HG03095 (cell line): ENCODE measurements at regions not wholly inside any gene's neighbourhood (a gene's known extent, or its start where the extent isn't known, plus 50 kb on each side); places are given as distances from the start of the nearest gene placed in this dataset.
A peak's percentile ranks its signal among the peaks of the same experiment; 100 is the strongest.
"Not testable (repeated sequence)": the region's sequence is repeated elsewhere in the genome, so short reads cannot be mapped to it uniquely, and the experiment has no call there.

Source experiments
- ATAC-seq: cut with Tn5 transposase; IDR thresholded peaks from one replicate; pipeline ENCODE4 v1.9.1; 2021; ENCODE audit warnings: moderate library complexity; ENCODE audit not compliant: unreplicated experiment

- ATAC-seq = not testable (repeated sequence)
These were observed 117.0 kb downstream of the SDHAF3 start for GRCh38 chr7:97234494-97234893.

GRCh38 chr7:97246317-97246716 lies 128.8 kb downstream of the SDHAF3 start:
- no peak for ATAC-seq

GRCh38 chr7:97258187-97258586 lies 140.7 kb downstream of the SDHAF3 start:
- not testable (repeated sequence) for ATAC-seq

GRCh38 chr7:97269741-97270140 lies 152.2 kb downstream of the SDHAF3 start:
- no peak for ATAC-seq

- peak; percentile 50 for ATAC-seq
These were observed 152.8 kb downstream of the SDHAF3 start for GRCh38 chr7:97270280-97270679.

- ATAC-seq = no peak
These were observed 154.1 kb downstream of the SDHAF3 start for GRCh38 chr7:97271619-97272018.

- ATAC-seq = peak; percentile 84
These were observed 154.9 kb downstream of the SDHAF3 start for GRCh38 chr7:97272237-97272975.

GRCh38 chr7:97275475-97275874 lies 158.0 kb downstream of the SDHAF3 start:
- no peak for ATAC-seq

- no peak for ATAC-seq
These were observed 163.5 kb downstream of the SDHAF3 start for GRCh38 chr7:97280950-97281349.

- no peak for ATAC-seq
These were observed 167.8 kb downstream of the SDHAF3 start for GRCh38 chr7:97285348-97285747.

- ATAC-seq = no peak
These were observed 175.5 kb downstream of the SDHAF3 start for GRCh38 chr7:97293031-97293430.

GRCh38 chr7:97298561-97298960 lies 181.1 kb downstream of the SDHAF3 start:
- no peak for ATAC-seq

GRCh38 chr7:97305589-97305988 lies 188.1 kb downstream of the SDHAF3 start:
- no peak for ATAC-seq

GRCh38 chr7:97307521-97308108 lies 190.1 kb downstream of the SDHAF3 start:
- ATAC-seq = no peak

- no peak for ATAC-seq
These were observed 196.4 kb downstream of the SDHAF3 start for GRCh38 chr7:97313900-97314299.

GRCh38 chr7:97317575-97317974 lies 200.1 kb downstream of the SDHAF3 start:
- no peak for ATAC-seq

- not testable (repeated sequence) for ATAC-seq
These were observed 212.4 kb downstream of the SDHAF3 start for GRCh38 chr7:97329871-97330270.

- ATAC-seq = no peak
These were observed 220.4 kb downstream of the SDHAF3 start for GRCh38 chr7:97337849-97338248.

- no peak for ATAC-seq
These were observed 225.0 kb downstream of the SDHAF3 start for GRCh38 chr7:97342512-97342911.

- no peak for ATAC-seq
These were observed 228.9 kb downstream of the SDHAF3 start for GRCh38 chr7:97346349-97346748.

GRCh38 chr7:97351488-97351887 lies 234.0 kb downstream of the SDHAF3 start:
- no peak for ATAC-seq

- ATAC-seq = peak; percentile 73
These were observed 240.0 kb downstream of the SDHAF3 start for GRCh38 chr7:97357459-97357858.

GRCh38 chr7:97372882-97373281 lies 255.4 kb downstream of the SDHAF3 start:
- no peak for ATAC-seq
